ENCODE measurements at regions not wholly inside any gene's neighbourhood (a gene's known extent, or its start where the extent isn't known, plus 50 kb on each side); places are given as distances from the start of the nearest gene placed in this dataset.

- DNase-seq (ENCODE audit: low read depth) = no peak
- H3K4me3 ChIP-seq (ENCODE audit: low read depth, low read length) = no peak overlapping the region
- TF ChIP-seq CTCF (conservative IDR thresholded peaks at IDR 0.05; ENCODE audit: low read depth, low read length) = no peak
These were observed 121.4 kb upstream of the CHST15 start for GRCh38 chr10:124214610-124215375.

- TF ChIP-seq CTCF (conservative IDR thresholded peaks at IDR 0.05; ENCODE audit: low read depth, low read length) = no peak
- H3K4me3 ChIP-seq (ENCODE audit: low read depth, low read length) = no peak overlapping the region
These were observed 120.6 kb upstream of the CHST15 start for GRCh38 chr10:124213899-124214510.

DNA sequence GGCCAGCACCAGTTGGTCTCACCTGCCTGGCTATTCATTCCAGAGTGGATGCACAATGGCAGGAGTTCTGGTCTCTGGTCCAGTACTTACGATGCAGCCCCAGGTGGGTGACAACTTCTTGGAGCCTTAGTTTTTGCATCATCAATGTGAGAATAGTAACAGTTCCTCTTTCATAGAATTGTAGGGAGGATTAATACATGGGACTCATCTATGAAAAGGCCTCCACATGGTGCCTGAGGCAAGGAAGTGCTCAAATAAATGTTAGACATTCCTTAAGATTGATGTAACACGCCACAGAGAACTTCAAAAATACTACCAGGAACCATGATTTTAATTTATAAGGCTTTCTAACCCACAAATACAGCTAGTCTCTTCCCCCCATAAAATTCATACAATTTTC, 120.1 kb upstream of the CHST15 start:
- no peak for DNase-seq (ENCODE audit: low read depth)
- H3K4me3 ChIP-seq (ENCODE audit: low read depth, low read length) = no peak overlapping the region
- no peak for TF ChIP-seq CTCF (conservative IDR thresholded peaks at IDR 0.05; ENCODE audit: low read depth, low read length)

More at GRCh38 chr10:124213899-124214510, 120.6 kb upstream of the CHST15 start:
- DNase-seq (ENCODE audit: low read depth) = no peak

DNA sequence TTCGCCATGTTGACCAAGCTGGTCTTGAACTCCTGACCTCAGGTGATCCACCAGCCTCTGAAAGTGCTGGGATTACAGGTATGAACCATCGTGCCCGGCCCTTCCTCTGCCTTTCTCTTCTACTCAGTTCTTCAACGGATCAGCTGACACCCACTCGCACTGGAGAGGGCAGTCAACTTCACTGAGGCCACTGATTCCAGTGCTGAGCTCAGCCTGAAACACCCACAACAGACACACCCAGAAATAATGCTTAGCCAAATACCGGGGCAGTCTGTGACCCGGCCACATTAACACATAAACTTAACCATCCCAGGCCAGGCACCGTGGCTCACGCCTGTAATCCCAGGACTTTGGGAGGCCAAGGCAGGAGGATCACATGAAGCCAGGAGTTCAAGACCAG, 119.3 kb upstream of the CHST15 start:
- DNase-seq (ENCODE audit: low read depth) = no peak
- H3K4me3 ChIP-seq (ENCODE audit: low read depth, low read length) = no peak overlapping the region
- TF ChIP-seq CTCF (conservative IDR thresholded peaks at IDR 0.05; ENCODE audit: low read depth, low read length) = no peak

DNA sequence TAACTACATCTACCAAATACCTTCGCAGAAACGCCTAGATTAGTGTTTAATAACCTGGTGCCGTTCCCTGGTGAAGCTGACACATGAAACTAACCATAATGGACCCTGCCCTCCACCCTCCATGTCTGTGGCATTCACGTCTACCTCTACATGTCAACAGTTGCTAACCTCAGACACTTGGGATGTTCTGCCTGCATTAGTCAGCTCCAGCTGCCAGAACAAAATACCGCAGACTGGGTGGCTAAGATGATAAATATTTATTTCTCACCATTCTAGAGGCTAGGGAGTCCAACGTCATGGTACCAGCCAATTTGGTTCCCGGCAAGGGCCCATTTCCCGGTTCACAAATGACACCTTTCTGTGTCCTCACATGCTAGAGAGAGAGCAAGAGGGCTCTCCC, 118.5 kb upstream of the CHST15 start:
- peak; percentile 57 for DNase-seq (ENCODE audit: low read depth)
- H3K4me3 ChIP-seq (ENCODE audit: low read depth, low read length) = no peak overlapping the region
- TF ChIP-seq CTCF (conservative IDR thresholded peaks at IDR 0.05; ENCODE audit: low read depth, low read length) = no peak

DNA sequence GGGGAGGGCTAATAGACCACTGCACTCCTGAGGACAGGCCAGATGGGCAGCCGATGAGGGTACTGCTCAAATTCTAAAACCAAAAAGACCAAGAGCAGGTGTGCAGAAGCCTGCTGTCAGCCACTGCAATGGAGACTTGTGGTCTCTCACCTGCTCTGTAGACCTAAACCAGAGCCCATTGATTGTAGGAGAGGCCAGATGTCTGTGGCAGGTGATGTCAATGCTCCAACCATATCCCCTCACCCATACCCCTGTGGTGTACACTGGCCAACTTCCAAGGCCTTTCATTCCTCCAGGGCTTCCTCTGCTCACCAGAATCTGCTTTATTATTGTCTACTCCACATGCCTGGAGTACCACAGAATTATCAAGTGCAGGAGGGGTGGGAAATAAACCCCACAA, 116.9 kb upstream of the CHST15 start:
- H3K4me3 ChIP-seq (ENCODE audit: low read depth, low read length) = no peak overlapping the region
- DNase-seq (ENCODE audit: low read depth) = no peak
- no peak for TF ChIP-seq CTCF (conservative IDR thresholded peaks at IDR 0.05; ENCODE audit: low read depth, low read length)

DNA sequence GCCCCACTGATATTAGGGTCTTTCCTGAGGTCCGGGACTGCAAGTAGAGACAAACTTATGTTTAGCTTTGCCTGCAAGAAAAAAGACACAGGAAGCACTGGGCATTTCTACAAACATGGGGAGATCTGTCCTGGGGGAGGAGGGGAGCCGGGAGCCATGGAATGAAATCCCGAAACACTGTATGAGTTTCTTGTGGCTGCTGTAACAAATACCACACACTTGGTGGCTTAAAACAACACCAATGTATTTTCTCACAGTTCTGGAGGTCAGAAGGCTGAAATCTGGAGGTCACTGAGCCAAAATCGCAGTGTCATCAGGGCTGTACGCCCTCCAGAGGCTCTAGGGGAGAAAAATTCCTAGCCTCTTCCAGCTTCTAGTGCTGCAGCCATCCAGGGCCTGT, 114.0 kb upstream of the CHST15 start:
- TF ChIP-seq CTCF (conservative IDR thresholded peaks at IDR 0.05; ENCODE audit: low read depth, low read length) = no peak
- no peak for DNase-seq (ENCODE audit: low read depth)
- no peak overlapping the region for H3K4me3 ChIP-seq (ENCODE audit: low read depth, low read length)

Data from choroid plexus epithelial cell (primary cell).